ENCODE measurements at regions not wholly inside any gene's neighbourhood (a gene's known extent, or its start where the extent isn't known, plus 50 kb on each side); places are given as distances from the start of the nearest gene placed in this dataset.

GRCh38 chr20:55761797-55762196, 243.5 kb downstream of the CBLN4 start:
- no peak for TF ChIP-seq CTCF (IDR thresholded peaks at IDR 0.05)
- no peak for TF ChIP-seq POLR2A (IDR thresholded peaks at IDR 0.05)
- Histone ChIP-seq H3K4me3 (no peak overlapping the region), H3K27me3 (no peaks in the 10 kb centered on the region), H3K9me3 (replicated peaks in 1 of 3) (no peaks in the 10 kb centered on the region), H3K36me3 (replicated peaks in 1 of 2) (no peaks in the 10 kb centered on the region), H3K27ac (no peak overlapping the region), H3K4me1 (replicated peaks in 1 of 2) (no peaks in the 10 kb centered on the region)
- intact Hi-C loops (cut with DNase I), result no loop called here
- no peak for DNase-seq

DNA sequence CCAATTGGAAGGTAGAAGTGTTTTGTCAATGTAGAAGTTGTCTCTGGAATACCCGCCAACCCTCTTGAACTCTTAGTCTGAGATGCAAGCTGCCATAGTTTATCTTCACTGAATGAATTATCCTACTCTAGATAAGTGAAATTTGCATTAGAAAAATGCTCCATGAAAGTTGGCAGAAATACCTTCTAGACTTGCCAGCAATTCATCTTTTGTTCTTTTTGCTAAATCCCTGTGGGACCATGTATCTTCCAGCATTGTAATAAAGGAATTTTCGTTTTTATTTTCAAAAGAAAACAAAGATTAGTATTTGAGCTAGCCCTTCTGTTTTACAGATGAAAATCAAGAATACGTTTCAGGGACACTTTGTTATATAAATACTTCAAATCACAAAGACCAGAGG, 244.2 kb downstream of the CBLN4 start:
- 28 to 40% (median 31%) methylated on average over 3 of the region's 3 CpGs for WGBS, 4 donors

DNA sequence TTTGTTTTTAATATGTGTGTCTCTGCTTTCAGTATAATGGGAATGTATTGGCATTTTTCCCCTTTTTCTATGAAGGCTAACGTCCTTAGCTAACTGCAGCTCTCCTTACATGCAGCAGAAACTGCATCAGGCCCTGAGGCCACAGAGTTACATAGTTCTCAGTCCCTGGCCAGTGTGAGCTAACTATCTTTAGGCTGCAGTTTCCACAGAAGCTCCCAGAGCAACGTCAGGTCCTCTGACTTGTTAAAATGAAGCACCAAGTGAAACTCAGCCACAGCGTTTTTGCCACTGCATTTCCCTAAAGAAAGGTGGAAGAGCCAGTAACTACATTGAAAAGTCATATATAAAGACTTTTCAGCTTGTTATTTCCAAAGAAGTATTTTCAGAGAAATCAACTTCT, 244.7 kb downstream of the CBLN4 start:
- Histone ChIP-seq H3K27me3 (no peaks in the 10 kb centered on the region), H3K9me3 (replicated peaks in 1 of 3) (no peaks in the 10 kb centered on the region), H3K4me1 (replicated peaks in 1 of 2) (no peaks in the 10 kb centered on the region), H3K36me3 (replicated peaks in 1 of 2) (no peaks in the 10 kb centered on the region), H3K4me3 (no peak overlapping the region), H3K27ac (no peak overlapping the region)
- intact Hi-C loops (cut with DNase I), result no loop called here
- DNase-seq, result no peak
- TF ChIP-seq POLR2A (IDR thresholded peaks at IDR 0.05) (no peak), CTCF (IDR thresholded peaks at IDR 0.05) (no peak)
- 24 to 41% (median 36%) methylated on average over 3 of the region's 3 CpGs for WGBS, 4 donors

More for the DNA sequence above, 244.2 kb downstream of the CBLN4 start:
- Histone ChIP-seq H3K27me3 (no peaks in the 10 kb centered on the region), H3K9me3 (replicated peaks in 1 of 3) (no peaks in the 10 kb centered on the region), H3K36me3 (replicated peaks in 1 of 2) (no peaks in the 10 kb centered on the region), H3K27ac (no peak overlapping the region), H3K4me3 (no peak overlapping the region), H3K4me1 (replicated peaks in 1 of 2) (no peaks in the 10 kb centered on the region)
- intact Hi-C loops (cut with DNase I), result no loop called here
- TF ChIP-seq POLR2A (IDR thresholded peaks at IDR 0.05) (no peak), CTCF (IDR thresholded peaks at IDR 0.05) (no peak)
- DNase-seq, result no peak

GRCh38 chr20:55755861-55756260, 249.5 kb downstream of the CBLN4 start:
- intact Hi-C loops (cut with DNase I), result no loop called here
- Histone ChIP-seq H3K4me1 (replicated peaks in 1 of 2) (no peaks in the 10 kb centered on the region), H3K36me3 (replicated peaks in 1 of 2) (no peaks in the 10 kb centered on the region), H3K27me3 (no peaks in the 10 kb centered on the region), H3K4me3 (no peak overlapping the region), H3K27ac (no peak overlapping the region), H3K9me3 (replicated peaks in 1 of 3) (no peaks in the 10 kb centered on the region)
- TF ChIP-seq POLR2A (IDR thresholded peaks at IDR 0.05), result no peak
- no peak for TF ChIP-seq CTCF (IDR thresholded peaks at IDR 0.05)
- 63 to 70% (median 65%) methylated on average over 3 of the region's 3 CpGs for WGBS, 4 donors
- no peak for DNase-seq
